HG03108 (cell line): ENCODE measurements at regions not wholly inside any gene's neighbourhood (a gene's known extent, or its start where the extent isn't known, plus 50 kb on each side); places are given as distances from the start of the nearest gene placed in this dataset.

Source experiments
- ATAC-seq: cut with Tn5 transposase; IDR thresholded peaks from one replicate; pipeline ENCODE4 v1.9.1; 2021; ENCODE audit warnings: moderate library complexity; ENCODE audit not compliant: unreplicated experiment

DNA sequence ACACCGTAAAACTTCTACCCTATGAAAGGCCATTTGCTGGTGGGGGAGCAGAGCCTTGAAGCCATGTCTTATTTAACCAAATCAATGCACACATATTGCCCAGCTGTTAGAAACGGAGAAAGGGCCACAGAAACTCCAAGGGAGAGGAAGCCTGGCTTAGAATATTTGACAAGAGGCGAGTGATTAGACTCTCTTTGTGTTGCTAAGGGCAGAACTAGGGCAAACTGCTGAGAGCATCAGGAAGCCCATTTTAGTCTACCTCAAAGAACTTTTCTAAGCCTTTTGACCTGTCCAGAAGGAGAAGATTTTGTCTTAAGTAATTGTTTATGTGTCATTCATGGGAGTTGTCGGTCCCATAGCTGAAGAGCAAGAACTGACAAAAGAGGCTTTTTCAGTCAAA is 54.4 kb upstream of the CELF4 start:
- ATAC-seq = no peak

DNA sequence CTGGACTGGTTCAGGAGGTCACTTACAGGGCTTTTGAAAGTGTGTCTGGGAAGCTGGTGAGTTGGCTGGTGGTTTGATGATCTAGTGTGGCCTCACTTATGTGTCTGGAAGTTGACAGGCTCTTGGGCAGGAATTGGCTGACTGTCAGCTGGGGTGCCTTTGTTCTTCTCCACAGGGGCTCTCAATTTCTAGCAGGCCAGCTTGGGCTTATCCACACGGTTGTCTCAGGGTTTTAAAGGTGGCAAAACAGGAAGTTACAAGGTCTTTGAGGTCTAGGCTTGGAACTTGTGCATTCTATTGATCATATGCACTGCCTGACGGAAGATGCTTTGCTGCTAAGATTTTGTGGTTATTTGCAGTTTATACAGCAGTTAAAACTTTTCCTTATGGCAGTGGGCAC is 52.0 kb upstream of the CELF4 start:
- no peak for ATAC-seq
